ENCODE measurements at regions not wholly inside any gene's neighbourhood (a gene's known extent, or its start where the extent isn't known, plus 50 kb on each side); places are given as distances from the start of the nearest gene placed in this dataset.
"Not testable (repeated sequence)": the region's sequence is repeated elsewhere in the genome, so short reads cannot be mapped to it uniquely, and the experiment has no call there.

DNA sequence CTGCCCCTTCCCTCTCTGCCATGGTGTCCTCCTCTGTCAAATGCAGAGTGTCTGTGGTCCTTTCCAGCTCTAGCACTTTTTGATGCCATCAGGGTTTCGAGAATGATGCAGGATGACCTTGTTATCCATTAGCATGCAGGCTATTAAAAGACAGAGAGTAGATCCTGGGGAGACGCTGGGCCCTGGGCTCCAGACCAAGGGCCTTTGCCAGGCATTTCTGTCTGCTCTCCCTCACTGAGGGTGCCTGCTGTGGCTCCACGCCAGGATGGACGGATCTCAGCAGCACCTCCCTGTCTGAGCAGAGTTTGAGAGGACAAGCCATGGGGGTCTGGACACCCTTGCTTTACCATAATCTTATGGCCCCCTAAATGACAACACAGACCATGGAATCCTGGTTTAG lies 110.8 kb upstream of the CD82 start:
- no peak for DNase-seq

DNA sequence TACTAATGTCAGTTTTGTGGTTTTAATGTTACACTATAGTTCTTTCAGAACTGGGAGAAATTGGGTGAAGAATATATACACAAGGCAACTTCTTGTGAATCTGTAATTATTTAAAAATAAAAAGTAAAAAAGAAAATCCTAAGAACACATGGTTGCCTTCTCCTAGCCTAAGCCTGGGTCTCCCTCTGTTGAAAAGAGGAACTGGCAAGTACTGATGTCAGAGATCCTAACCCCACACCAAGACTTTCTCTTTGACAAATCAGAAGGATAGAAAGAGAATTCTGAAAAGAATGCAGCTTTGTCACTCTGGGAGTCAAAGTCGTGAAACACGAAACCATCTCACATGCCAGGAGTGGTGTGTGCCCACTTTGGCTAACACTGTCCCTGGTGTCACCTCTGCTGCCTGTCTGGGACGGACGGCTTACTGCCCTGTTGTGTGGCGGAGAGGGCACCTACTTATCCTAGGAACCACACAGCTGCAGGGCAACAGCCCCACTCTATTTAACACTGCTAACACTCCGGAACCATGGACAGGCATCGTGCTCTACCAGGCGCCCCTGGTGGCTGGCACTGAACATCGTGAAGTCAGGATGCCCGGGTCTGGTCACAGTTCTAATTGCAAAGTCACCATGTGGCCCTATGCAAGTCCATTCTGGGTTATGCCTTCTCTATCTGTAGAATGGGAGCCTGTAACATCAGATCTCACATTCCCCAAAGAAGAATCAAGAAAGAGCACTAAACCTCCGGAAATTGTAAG lies 108.7 kb upstream of the CD82 start:
- DNase-seq: peak; percentile 18

DNA sequence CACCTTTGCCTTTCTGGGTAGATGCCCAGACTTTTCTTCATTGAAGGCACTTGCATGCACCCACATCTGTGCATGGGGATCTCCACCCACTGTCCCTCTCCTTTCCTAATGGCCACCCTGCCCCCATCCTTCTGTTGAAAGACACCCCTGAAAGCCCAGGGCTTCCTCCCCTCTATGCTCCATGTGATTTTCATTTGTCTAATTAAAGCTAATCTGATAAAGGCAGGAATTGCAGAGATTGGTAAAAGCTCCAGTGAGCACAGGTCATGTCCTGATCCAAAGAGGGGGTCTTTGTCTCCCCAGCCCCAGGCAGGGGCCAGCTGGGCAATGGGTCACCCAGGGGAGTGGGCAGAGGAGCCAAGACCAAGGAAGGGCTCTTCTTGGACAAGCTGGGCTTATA lies 107.6 kb upstream of the CD82 start:
- DNase-seq: no peak

DNA sequence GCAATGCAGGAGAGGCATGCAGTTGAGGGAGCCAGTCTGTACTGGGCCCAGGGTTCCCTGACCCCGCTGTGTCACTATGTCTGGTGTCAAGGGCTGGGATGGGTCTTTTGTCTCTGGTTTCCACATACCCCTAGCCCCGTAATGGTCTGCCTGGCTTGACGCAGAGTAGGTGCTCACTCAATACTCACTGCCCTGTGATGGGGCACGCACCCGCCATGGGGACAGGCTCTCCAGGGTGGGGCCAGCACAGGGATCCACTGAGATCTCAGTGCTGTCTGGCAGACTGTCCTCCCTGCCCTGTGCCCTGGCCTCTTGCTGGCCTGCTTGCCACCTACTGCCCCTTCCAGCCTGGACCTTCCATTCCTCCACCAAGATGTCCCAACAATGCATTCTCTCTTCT lies 101.7 kb upstream of the CD82 start:
- DNase-seq: no peak

DNA sequence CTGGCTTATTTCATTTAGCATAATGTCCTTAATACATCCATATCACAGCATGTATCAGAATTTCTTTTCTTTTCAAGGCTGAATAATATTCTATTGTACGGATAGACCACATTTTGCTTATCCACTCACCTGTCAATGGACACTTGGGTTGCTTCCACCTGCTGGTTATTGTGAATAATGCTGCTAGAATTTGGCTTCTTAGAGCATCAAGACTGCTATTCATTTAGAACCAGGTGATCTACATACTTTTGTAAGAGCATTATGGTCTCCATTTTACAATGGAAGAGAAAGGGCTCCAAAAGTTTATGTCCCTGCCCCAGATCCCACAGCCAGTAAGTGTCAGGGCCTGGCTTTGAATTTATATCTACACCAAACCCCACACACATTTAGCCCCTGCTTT lies 100.7 kb upstream of the CD82 start:
- no peak for DNase-seq

DNA sequence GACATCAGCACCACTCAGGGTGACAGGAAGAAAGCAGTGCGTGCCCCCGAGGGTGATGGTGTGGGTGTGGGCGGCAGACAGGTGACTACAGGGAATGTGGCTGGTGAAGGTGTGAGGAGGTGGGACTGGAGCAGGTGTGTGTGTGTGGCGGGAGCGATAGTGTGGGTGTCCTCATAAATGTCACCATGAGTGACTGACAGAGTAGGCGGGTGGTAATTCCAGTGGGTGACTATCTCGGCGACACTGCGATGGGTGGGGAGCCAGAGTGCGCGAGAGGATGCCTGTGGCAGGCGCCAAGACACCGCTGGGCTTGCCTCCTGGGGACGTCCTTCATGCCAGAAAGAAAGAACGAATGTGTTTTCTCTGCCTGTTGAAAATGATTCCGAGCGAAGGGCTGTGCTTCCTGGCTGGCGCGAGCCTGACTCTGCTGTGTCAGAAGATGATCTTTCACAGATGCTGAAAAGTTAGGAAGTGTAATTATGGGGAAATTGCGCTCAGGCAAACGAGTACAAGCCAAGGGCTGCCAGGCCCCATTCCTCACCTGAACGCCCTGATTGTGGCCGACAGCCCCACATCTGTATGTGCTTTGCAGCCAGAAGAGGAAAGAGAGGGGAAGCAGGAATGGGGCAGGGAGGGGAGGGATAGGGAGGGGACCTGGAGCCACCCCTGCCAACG lies 98.8 kb upstream of the CD82 start:
- DNase-seq: no peak

DNA sequence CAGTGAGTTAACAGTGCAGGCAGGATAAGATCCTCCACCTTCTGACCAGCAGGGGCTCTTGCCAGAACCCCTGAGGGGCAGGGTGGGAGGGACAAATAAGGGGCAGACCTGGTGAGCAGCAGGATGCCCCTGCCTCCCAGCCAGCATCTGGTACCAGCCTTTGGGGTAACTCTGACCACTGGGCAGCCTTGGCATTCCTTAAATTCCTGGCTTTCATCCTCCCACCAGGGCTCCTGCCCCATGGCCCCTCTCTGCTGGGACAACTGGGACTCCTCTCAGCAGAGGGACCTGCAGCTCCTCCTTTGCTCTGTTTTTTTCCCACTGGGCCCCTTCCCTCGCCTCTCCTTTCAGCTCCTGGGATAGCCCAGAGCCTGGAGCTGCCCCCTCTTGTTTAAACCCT lies 98.0 kb upstream of the CD82 start:
- DNase-seq: no peak

DNA sequence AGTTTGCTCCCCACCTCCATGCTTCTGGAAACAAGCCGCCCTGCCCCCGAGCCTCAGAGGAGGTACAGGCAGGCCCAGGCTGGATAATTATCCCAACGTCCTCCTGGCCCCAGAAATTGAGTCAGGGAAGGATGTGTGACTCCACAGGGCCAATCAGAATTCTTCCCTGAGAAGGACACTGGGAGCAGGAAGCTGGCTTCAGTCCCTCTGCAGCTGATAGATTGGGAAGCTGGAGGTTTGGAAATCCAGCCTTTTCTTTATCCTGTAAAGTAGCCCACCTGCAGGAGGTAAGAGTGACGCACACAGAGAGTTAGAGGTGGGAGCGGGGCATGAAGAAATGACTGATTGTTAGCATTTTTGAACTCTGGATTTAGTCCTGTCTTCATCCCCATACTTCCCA lies 97.5 kb upstream of the CD82 start:
- DNase-seq: no peak

DNA sequence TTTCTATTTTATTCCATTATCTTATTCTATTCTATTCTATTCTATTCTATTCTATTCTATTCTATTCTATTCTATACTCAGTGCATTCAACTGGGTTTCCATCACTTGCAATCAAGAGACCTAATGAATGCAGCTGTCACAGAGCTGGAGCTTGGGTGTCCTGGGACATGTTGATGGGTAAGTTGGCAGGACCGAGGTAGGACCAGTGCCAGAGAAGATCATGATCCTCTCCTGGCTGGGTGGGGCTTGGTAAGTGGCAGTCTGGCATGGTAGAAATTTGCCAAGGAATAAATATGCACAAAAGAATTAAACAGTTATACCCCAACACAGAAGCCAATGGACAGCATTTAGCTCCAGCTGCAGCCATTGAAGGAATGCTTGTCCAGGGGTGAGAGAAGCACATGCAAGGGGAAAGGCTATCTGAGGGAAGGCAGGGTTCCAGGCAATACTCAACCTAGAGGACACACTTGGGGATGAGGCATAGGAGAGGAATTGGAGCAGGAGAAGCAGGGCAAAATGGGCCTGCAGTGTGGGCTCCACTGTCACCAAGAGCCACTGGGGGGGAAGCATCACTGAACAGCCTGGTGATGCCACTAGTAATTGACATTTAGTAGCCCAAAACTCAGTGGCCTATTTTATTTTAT lies 97.0 kb upstream of the CD82 start:
- DNase-seq: no peak

DNA sequence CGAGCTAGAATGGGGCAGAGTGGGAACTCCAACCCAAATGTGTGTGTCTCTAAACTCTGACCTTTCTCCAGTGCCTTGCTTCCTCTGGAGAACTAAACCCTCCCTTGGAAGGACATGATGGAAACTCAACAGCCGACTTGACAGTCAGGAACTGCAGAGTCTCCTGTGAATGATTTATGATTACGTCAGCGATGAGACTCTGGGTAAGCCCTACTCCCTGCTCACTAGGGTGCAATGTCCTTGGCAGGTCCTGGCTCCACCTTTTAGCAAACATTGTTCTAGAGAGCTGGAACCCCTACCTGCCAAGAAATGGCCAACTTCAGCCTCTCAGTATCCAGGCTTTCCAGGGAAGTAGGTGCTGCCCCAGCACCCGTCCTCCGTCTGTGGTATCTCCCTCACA lies 96.1 kb upstream of the CD82 start:
- DNase-seq: no peak

DNA sequence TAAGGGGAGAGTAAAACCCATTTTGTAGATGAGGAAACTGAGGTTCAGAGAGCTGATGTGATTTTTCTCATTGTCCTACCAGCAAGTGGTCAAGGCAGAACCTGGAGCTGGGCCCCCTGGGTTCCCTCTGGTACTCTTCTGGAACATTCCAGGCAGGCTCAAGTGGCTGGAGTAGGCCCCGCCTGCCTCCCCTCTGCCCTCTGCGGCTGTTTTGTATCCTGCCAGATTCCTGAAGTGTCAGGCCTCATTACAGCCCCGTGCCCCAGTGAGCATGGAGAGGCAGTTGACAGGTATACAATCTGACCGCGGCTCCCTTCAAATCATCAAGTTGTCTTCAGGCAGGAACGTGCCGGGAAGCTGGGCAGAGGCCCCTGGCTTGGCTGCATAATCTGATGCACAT lies 94.6 kb upstream of the CD82 start:
- no peak for DNase-seq

DNA sequence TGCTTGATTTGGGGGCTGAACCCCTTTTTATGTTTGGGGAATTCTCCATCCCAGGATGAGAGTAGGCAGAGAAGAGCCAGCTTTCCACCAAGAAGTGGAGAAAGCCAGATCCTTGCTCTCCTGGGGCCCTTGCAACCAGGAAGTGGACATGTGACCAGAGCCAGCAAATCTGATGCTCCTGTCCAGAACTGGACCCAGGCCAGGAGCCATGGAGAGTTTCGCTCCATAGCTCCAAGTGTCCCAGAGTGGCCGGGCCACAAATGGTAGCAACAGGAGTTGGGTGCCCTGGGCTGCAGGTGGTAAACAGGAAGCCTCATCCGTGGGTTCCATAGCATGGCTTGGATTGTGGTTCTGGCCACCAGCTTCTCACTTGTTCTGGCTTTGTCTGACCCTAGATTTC lies 93.9 kb upstream of the CD82 start:
- no peak for DNase-seq

DNA sequence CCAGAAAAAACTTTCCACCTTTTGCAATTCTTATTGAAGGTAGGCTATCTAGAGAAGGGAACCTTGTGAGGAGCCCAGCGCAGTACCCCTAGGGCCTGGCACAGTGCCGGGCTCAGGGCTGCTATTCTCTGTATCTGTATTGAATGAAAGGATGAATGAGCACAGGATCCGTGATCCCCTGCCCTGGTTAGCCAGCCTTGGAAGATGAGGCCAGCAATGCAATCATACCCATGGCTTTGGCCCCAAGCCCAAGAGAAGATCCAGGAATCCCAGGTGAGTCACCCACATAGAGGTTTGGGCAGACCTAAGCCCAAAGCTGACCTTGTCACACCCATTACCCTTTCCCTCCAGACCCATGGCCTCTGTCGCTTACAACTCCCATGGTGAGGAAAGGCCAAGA lies 92.5 kb upstream of the CD82 start:
- DNase-seq: no peak

DNA sequence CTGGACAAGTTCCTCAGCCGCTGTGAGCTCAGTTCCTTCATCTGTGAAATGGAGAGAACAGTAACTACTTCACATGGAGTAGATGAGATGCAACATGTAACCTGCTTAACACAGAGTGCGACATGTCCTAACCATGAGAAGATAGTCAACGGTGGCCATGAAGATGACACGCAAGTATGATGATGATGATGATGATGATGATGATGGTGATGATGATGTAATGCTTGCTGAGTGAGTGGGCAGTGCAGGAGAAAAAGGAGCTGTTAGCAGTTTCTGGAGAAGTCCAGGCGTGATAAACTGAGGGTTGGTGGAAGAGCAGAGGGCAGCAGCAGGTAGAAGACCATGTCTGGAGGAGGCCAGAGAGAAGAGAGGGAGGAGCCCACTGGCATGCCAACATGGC lies 90.8 kb upstream of the CD82 start:
- DNase-seq: no peak

DNA sequence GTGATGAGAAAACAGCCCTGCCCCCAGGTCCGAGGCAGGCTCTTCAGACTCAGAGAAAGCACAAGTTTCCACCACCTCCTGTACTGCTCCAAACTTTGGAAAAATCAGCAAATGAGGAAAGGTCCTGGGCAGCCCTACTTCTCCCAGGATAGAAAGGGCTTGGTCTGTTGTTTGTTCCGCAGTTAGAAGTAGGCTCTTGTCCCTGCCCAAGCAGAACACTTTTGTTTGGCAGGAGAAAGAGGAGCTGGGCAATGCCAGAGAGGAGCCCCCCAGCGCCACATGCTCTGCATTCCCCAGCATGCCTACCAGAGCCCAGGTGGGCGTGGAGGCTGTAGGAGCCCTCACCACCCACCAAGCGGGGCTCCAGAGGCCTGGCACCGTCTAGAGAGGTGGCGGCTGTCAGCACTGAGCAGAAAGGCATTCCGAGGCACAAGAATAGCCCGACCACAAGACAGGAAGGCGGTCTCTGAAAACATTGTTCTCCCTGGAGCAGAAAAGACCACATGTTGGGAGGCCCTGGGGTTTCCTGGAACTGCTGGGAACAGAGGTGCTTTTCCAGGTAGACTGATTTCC lies 90.3 kb upstream of the CD82 start:
- DNase-seq: no peak

DNA sequence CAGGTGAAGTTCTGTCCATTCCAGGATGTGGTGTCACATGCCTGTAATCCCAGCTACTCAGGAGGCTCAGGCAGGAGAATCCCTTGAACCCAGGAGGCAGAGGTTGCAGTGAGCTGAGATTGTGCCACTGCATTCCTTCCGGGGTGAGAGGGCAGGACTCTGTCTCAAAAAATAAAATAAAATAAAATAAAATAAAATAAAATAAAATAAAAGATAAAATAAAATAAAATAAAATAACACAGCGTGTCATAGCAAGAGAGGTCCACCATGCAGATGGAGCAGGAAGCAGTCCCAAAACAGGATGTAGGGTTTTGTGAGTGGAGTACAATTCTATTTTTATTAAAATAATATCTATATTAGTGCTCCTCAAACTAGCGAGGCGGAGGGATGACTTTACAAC lies 83.1 kb upstream of the CD82 start:
- not testable (repeated sequence) for DNase-seq

DNA sequence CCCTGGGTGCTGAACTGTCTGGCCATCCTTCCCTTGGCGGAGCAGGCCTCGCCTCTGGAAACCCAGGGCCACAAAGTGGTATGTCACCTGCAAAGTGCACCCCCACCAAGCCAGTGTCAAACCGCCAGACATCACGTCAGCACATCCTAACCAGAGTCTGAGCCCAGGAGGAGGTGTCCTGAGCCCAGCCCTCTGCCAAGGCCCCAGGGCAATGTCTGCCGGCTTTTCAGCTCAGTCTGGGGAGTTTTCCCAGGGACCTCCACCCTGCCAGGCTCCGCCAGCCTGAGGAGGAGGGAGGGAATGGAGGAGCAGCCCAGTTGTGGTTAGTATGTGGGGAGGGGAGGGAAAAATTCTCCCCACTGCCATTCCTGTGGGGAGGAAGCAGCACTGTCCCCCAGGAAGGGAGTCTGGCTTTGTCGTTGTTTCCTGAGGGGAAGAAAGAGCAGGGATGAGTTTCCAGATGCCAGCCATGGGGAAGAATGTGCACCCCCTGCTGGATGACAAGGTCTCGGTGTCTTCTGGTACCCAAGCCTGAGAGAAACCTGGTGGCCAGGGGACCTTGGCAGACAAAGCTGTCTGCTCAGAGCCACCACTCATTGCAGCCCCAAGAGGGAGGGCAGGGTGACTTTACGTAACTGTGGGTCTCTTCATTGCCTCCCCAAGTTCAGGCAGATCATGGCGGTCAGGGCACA lies 81.4 kb upstream of the CD82 start:
- DNase-seq: peak; percentile 27

DNA sequence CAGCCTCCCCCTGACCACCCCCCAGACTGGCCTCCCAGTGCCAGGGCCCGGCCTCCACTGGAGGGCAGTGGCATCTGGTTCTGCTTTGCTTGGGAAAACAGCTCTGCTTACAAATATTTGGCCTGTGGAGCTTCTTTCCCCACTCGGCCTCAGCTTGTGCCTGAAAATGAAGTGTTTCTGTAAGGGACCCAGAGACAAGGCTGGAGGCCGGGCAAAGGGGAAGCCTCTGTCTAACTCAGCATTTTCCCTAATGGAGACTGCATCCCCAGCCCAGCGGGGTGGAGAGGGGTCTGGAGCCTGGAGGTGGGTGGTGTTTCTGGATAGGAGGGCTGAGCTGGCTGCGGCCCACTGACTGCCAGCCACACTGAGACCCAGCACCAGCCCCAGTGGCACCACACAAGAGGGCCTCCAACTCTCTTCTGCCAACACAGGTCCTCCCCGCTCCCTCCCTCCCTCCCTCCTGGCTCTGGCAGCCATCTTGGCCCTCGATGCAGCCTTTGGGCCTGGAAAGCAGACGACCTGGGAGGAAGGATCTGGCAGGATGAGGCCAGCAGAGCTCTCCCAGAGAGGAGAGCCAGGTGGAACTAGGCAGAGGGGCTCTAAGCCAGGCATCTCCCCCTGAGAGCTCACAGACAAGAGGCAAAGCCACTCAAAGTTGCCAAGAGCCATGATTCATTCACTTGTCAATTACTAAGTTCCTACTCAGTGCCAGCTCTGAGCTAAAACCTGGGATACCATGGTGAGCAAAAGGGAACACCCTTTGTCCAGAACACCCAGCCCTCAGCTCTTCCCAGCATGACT lies 77.1 kb upstream of the CD82 start:
- DNase-seq: no peak

DNA sequence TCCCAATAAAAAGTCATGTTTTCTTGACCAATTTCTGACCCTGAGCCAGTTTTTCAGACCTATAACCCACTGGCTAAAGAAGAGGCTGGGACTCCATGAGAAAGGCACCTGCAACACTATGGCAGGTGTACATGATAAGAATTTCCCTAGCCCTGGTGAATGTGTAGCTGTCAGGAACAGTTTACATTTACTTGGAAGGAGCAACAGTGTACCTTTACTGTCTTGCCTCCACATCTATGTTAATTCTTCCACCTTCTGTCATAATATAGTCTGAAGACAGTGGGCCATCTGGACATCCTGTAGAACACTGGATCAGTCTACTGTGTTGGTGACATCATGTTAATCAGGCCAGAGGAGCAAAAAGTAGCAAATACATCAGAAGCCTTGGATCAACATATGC lies 72.1 kb upstream of the CD82 start:
- no peak for DNase-seq

DNA sequence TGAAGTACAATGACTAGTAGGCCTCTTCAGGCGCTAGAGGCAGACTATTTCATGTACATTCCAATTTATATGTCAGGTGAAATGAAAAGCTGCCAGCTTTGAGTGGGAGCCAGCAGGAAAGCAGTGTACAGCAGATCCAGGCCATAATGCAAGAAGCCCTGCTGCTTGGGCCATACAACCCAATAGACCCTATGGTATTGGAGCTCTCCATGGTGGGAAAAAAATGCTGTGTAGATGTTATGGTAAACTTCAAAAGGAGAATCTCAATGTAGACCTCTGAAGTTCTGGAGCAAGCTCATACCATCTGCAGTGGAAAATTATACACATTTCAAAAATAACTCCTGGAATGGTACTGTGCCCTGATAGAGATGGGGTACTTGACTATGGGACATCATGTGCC lies 71.5 kb upstream of the CD82 start:
- DNase-seq: no peak

DNA sequence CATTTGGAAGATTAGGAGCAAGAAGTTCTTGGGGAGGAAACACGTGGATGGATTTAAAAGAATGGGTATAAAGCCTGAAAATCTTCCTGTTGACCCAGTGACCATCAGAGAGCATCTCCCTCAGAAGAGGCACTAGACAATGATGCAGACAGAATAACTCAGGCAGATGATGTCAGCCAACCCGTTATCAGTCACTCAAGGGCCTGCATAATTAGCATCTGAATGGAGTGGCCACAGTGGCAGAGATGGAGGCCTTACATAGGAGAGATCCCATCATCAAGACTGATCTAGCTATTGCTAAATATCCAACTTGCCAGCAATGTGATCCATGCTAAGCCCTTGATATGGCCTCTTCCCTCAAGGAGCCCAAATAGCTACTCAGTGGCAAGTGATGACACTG lies 70.7 kb upstream of the CD82 start:
- no peak for DNase-seq

DNA sequence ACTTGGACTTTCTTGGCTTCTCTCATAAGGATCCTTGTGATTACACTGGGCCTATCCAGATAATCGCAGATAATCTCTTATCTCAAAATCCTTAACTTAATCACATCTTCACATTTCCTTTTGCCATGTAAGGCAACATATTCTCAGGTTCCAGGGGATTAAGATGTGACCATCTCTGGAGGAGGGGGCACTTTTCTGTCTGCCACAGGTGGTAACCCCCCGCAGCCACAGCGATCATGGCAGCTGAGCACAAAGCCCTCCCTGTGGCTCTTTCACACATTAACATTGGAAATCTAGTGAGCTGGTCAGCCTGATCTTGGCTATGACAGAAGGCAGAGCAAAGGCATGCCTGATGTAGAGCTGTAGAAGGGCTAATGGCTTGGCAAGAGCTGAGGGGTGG lies 69.1 kb upstream of the CD82 start:
- no peak for DNase-seq
